ENCODE measurements at regions not wholly inside any gene's neighbourhood (a gene's known extent, or its start where the extent isn't known, plus 50 kb on each side); places are given as distances from the start of the nearest gene placed in this dataset.

- TF ChIP-seq, protein P1, sequence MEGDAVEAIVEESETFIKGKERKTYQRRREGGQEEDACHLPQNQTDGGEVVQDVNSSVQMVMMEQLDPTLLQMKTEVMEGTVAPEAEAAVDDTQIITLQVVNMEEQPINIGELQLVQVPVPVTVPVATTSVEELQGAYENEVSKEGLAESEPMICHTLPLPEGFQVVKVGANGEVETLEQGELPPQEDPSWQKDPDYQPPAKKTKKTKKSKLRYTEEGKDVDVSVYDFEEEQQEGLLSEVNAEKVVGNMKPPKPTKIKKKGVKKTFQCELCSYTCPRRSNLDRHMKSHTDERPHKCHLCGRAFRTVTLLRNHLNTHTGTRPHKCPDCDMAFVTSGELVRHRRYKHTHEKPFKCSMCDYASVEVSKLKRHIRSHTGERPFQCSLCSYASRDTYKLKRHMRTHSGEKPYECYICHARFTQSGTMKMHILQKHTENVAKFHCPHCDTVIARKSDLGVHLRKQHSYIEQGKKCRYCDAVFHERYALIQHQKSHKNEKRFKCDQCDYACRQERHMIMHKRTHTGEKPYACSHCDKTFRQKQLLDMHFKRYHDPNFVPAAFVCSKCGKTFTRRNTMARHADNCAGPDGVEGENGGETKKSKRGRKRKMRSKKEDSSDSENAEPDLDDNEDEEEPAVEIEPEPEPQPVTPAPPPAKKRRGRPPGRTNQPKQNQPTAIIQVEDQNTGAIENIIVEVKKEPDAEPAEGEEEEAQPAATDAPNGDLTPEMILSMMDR (IDR thresholded peaks at IDR 0.05 in 2 of 3, conservative IDR thresholded peaks at IDR 0.05 in 1 of 3; ENCODE audit: borderline replicate concordance in 1 of 3, insufficient read depth in 1 of 3, low read depth in 2 of 3, low read length in 2 of 3), result no peak
- TF ChIP-seq RAD21 (IDR thresholded peaks at IDR 0.05; ENCODE audit: low read depth), result no peak
- no peak for TF ChIP-seq MAX (IDR thresholded peaks at IDR 0.05)
- TF ChIP-seq EZH2 (IDR thresholded peaks at IDR 0.05), result no peak
- no peak for TF ChIP-seq ZNF274 (IDR thresholded peaks at IDR 0.05; ENCODE audit: low read depth, low read length)
- TF ChIP-seq POLR2AphosphoS5 (IDR thresholded peaks at IDR 0.05; ENCODE audit: low read depth, low read length), result no peak; the same call in 1 of the 2 replicates
- TF ChIP-seq POLR2A (IDR thresholded peaks at IDR 0.05; ENCODE audit: borderline replicate concordance, extremely low read depth, insufficient read depth, insufficient read length), result no peak
- TF ChIP-seq CEBPB (IDR thresholded peaks at IDR 0.05; ENCODE audit: low read depth), result no peak
- TF ChIP-seq, protein P2, sequence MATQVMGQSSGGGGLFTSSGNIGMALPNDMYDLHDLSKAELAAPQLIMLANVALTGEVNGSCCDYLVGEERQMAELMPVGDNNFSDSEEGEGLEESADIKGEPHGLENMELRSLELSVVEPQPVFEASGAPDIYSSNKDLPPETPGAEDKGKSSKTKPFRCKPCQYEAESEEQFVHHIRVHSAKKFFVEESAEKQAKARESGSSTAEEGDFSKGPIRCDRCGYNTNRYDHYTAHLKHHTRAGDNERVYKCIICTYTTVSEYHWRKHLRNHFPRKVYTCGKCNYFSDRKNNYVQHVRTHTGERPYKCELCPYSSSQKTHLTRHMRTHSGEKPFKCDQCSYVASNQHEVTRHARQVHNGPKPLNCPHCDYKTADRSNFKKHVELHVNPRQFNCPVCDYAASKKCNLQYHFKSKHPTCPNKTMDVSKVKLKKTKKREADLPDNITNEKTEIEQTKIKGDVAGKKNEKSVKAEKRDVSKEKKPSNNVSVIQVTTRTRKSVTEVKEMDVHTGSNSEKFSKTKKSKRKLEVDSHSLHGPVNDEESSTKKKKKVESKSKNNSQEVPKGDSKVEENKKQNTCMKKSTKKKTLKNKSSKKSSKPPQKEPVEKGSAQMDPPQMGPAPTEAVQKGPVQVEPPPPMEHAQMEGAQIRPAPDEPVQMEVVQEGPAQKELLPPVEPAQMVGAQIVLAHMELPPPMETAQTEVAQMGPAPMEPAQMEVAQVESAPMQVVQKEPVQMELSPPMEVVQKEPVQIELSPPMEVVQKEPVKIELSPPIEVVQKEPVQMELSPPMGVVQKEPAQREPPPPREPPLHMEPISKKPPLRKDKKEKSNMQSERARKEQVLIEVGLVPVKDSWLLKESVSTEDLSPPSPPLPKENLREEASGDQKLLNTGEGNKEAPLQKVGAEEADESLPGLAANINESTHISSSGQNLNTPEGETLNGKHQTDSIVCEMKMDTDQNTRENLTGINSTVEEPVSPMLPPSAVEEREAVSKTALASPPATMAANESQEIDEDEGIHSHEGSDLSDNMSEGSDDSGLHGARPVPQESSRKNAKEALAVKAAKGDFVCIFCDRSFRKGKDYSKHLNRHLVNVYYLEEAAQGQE (IDR thresholded peaks at IDR 0.05; ENCODE audit: low read depth), result no peak
- no peak for TF ChIP-seq EGR1 (IDR thresholded peaks at IDR 0.05; ENCODE audit: low read depth)
These were observed 73.9 kb downstream of the IRF2BPL start for GRCh38 chr14:76954394-76955190.
